ENCODE measurements at regions not wholly inside any gene's neighbourhood (a gene's known extent, or its start where the extent isn't known, plus 50 kb on each side); places are given as distances from the start of the nearest gene placed in this dataset.

DNA sequence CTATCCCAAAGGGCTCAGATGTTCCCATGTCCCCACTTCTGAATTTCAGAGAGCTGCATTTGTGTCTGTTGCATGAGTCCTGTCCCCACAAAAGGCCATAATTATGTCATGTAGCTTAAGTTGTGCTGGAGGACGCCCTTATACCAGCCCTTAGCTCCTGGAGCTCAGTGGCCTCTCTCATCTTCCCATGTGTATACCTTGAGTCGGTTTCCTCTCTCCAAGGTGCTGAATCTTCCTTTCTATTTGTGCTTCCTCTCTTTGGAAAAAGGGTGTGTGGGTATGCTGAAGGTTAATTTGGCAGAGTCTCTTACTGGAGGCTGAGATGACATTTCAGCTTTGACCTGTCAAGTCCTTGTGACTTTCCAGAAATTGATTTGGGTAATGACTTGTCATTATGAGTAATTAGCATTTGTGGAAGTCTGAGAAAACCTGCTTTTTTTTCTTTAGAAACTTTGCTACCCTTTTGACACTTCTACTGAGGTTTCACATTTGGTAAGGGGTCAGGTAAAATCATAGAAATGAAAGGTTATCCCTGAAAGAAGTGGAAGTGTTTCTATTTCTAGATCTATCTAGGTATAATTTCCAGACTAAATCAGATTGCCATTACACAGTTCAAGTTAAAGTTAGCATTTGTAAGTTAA lies 185.4 kb downstream of the ABCC12 start:
- peak; percentile 51 for DNase-seq (ENCODE audit: low spot score)

DNA sequence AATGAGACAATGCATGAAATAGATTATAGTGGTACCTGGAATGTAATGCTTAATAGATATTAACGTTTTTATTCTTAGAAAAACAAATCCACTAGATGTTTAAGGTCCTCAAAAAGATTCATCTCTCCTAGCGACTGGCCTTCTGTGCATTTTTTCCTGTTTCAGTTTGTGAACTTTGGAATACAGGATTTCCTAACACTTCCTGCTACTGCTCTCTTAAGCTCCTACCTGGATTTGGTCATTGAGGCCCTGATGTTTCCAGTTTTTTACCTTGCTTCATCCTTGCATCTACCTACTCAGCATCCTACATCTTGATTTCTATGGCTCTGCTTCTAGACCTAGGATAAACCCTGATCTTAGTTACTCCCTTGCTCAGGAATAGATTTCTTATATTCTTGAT lies 188.4 kb downstream of the ABCC12 start:
- no peak for DNase-seq (ENCODE audit: low spot score)

DNA sequence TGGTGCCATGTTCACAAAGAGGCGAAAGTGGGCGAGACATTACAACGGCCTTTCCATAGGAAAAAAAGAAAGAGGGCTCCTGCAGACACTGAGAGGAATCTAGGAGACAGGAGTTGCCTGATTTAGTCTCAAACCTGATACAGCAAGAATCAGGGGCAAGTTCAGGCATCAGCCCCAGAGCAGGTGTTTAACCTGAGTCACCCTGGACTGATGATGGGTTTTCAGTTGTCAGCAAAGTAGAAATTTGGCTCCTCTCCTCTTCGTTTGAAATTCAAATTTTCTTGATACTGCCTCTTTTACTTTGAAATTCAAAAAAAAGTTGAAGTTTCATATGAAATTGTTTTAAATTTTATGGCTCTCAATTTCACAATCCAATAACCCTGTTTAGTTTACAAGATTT lies 189.5 kb downstream of the ABCC12 start:
- no peak for DNase-seq (ENCODE audit: low spot score)

DNA sequence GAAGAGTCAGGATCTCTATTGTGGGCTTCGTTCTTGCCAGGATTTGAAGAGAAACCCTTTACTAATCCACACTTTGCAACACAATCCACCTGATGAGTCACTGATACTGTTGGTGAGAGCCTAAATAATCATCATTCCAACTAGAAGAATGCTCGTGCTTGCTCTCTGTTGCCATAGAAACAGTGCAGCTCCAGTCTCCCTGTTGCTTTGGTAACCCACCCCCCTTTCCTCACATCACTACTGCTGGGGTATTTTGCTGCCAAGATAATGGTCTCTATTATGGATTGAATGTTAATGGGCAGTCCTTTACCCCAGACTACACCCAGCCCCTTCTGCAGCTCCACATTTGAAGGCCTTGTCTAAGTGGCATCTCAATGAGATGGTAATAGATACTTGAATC lies 190.4 kb downstream of the ABCC12 start:
- no peak for DNase-seq (ENCODE audit: low spot score)

DNA sequence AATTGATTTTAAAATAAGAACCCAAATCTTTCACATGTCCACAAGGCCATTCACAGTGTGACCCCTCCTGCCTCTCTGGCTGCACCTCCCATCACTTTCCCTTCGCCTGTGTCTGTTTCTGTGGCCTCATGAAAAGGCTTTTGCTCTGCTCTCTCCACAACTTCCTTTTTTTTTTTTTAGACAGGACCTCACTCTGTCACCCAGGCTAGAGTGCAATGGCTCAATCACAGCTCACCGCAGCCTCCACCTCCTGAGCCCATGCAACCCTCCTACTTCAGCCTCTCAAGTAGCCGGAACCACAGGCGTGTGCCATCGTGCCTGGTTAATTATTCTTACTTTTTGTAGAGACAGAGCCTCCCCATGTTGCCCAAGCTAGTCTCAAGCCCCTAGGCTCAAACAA lies 197.1 kb downstream of the ABCC12 start:
- no peak for DNase-seq (ENCODE audit: low spot score)

DNA sequence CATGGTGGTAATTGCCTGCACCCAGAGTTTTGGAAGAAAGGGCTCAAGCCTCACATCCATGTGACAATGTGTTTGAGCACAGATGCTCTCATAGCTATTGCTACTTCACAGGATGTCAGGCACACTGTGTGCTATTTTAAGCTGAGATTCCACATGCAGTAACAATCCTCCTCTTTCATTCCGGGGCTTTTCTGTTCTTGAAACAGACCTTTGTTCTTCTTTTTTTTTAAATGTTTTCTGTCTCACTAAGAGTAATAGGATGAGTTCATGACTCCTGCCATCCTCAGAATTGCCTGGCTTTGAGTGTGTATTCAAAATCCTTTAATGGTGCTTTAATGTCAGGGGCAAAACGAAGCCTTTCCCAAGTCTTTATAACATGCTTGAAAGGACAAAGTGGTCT lies 198.9 kb downstream of the ABCC12 start:
- no peak for DNase-seq (ENCODE audit: low spot score)

DNA sequence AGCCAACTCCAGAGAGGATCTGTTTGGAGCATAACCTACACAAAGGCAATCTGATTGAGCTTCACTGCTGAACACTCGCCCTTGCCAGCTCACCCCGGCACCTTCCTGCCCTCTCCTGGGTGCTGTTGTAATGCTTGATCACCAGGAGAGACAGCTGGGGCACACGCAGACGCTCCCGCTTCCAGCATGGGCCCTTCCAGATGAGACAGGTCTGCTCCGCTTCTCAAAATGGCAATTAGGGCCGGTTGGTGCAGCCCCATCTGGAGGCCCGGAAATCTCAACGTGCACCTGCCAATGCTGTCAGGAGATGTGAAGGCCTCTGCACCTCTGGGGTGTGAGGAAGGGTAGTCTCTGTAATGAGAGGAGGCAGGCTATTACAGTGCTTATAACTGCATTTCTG lies 206.1 kb downstream of the ABCC12 start:
- no peak for DNase-seq (ENCODE audit: low spot score)

DNA sequence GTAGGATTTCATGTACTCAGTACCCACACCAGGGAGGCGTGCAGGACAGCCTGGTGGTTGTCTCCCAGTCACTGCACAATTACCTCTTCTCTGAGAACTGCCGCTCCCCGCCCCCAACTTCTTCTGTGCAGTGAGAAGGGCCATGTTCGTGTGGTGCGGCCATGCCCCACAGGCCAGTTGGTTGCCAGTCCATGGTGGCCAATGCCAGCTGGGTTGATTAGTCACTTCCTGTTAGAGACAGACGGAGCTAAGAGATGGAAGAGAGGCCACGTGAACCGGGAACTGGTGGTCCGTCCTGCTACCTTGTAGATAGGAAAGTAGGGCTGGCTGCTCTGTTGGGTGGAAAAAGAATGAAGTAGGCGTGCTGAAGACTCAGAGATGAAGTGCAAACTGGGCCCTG lies 206.5 kb downstream of the ABCC12 start:
- DNase-seq (ENCODE audit: low spot score): no peak

DNA sequence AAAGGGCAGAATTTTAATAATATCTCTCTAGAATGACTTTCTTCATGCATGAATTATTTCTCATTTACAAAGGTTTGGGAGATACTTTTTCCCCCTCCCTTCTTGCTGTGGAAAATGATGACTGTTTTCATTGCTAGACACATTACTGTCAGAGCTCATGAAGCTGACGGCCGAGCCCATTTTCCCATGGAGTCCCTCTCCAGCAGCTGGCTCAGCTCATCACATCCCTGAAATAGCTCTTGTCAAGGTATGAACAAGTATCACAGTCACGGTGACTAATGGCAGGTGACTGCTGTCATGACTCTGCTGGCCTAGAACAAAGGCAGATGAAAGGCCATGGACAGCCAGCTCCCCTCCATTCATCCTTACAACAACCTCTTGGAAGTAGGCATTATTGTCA lies 208.1 kb downstream of the ABCC12 start:
- DNase-seq (ENCODE audit: low spot score): no peak

DNA sequence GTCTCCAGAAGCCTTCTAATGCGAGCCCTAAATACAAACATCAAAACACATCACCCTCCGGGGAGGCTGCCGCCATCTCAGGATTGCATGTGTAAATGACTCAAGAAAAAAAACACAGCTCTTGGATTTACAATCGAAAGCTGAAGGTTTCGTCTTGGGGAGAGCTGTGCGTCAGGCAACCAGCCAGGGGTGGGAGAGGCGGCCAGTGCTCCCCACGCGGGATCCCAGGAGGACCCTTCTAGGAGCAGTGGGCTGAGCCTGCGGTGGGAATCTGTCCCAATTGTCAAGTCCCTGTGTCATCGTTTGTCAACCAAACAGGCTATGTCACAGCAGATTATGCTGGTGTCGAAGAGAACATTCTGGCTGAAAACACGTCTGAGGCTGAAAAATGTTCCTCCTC lies 209.7 kb downstream of the ABCC12 start:
- DNase-seq (ENCODE audit: low spot score): no peak

DNA sequence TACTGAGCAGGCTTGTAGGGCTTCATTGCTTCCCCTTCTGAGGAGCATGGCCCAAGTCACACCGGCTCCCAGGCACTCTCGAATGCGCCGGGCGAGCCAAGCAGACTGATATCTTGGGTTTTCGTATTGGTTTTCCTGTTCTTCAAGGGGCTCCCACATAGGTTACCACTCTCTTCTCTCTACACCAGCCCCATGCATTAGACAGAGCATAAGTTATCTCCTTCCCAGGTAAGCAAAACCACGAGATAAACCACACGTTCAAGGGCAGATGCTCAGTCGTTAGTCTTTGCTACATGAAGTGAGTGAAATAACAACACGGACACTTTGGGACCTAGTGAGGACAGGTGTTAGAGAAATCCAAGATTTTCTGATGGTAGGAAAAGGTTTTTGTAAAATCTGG lies 211.2 kb downstream of the ABCC12 start:
- DNase-seq (ENCODE audit: low spot score): no peak

DNA sequence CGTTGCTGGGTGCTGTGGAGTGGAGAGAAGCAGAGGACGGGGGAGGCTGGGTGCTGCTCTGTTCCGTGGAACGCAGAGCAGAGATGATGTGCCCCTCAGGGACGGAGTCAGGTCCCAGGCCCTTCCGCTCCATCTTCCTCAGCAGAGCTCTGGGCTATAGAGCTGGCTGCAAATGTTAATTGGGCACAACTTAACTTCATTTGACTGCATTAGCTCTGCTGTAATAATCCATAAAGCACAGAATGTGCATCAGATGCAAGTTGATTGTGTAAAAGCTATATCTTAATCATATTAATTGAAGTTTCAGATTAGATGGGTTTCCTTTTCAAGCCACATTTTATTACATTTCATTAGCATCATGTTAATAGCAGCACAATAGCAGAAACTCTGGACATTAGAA lies 212.6 kb downstream of the ABCC12 start:
- no peak for DNase-seq (ENCODE audit: low spot score)

DNA sequence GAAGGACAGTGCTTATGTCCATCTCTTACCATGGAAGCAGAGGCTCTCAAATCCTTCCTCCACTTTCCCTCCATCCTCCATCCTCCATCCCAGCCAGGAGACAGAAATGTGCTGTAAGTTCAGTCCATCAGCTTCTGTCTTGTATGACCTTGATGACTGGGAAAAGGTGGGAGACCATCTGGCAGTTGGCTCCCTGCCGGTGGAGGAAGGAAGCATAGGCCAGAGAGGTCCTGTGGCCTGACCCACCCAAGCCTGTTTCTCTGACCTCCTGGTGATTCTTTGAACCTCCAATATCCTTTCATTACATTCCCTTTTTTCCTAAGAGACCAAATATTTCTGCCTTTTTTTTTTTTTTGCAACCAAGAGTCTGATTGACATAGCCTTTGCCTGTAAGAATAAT lies 215.3 kb downstream of the ABCC12 start:
- DNase-seq (ENCODE audit: low spot score): no peak

DNA sequence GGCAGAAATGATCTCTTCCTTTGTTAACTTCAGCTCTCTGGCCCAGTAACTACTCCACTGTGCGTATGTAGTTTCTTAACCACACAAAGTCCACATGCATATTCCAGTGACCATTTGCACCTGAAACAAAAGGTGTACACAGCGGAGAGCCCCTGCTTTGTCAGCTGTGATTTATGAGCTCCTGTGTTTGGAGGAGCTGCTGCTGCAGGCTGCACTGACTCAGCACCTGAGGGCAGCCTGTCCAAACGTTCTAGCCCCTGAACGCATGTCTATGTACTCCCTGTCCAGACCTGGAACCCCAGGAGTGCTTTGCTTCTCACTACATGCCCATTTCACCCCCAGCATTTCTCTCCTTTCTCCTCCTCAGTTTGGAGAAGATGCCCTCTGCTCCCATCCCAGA lies 216.1 kb downstream of the ABCC12 start:
- no peak for DNase-seq (ENCODE audit: low spot score)

DNA sequence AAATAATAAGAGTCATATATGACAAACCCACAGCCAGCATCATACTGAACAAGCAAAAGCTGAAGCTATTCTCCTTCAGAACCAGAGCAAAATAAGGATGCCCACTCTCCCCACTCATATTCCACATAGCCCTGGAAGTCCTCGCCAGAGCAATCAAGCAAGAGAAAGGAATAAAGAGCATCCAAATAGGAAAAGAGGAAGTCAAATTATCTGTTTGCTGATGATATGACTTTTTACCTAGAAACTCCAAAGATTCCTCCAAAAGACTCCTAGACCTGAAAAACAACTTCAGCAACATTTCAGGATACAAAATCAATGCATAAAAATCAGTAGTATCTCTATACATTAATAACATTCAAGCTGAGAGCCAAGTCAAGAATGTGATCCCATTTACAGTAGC lies 217.5 kb downstream of the ABCC12 start:
- no peak for DNase-seq (ENCODE audit: low spot score)

DNA sequence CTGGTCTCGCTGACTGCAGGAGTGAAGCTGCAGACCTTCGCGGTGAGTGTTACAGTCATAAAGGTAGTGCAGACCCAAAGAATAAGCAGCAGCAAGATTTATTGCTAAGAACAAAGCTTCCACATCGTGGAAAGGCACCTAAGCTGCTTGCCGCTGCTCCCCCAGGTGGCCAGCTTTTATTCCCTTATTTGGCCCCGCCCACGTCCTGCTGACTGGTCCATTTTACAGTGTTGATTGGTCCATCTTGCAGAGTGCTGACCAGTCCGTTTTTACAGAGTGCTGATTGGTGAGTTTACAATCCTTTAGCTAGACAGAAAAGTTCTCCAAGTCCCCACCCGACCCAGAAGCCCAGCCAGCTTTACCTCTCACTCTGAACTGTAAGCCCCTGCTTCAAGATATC lies 227.8 kb downstream of the ABCC12 start:
- no peak for DNase-seq (ENCODE audit: low spot score)

DNA sequence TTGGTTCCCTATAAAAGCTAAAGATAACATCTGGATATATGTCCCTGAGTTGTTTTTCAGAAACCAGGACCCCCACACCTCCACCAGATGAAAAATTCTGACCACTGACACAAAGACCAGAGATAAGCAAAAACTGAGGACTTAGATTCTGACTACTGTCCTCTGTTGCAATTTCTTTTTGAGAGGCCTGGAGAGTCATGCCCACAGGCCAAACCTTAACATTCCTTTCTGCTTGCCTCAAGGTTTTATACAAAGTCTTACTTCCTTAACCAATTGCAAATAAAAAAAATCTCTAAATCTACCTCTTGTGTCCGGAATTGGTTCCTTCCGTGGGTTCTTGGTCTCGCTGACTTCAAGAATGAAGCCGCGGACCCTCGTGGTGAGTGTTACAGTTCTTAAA lies 228.5 kb downstream of the ABCC12 start:
- no peak for DNase-seq (ENCODE audit: low spot score)

DNA sequence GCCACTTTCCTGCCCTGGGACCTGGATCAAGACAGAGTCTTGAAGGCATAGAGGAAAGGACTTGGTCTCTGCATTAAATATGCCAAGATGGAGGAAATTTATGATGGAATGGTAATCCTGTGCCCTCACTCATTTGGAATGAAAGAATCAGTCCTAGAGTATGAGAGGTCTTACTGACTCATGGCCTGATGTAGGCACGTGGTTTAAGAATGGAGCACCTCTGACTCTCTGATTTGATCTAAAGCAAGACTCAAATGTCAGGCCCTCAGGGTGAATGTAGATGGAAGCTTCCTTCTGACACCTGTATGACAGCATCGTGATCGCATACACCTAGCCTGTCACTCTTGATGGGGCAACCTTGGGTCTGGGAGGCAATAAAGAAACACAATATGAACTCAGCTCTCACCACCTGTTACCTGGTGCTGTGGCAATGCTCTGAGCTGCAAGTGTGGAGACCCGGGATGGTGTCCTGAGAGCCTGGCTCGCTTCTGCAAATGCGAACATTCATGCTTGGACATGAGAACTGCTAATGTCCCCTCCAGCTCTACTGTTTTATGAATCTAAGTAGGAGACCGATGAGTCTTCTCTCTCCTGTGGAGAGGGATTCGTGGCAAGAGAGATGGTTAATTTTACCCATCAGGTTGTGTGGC lies 229.9 kb downstream of the ABCC12 start:
- DNase-seq (ENCODE audit: low spot score): peak; percentile 18

DNA sequence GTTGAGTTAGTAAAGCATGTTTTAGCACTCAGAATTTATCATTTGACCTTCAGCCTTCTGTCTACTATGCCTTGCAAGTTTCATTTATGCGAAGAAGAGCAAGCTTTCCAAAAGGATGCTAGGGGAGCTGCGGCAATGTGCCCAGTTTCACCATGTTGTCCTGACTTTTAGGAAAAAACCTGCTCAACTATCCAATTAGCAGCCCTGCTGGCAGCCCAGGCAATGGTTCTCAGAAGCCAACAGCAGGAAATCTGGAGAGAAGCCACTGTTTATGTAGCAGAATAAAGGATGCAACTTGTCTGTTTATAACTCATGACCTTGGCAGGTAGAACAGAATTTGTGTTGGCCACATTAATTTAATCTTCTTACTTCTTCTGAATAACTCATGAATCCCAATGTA lies 230.8 kb downstream of the ABCC12 start:
- DNase-seq (ENCODE audit: low spot score): no peak

DNA sequence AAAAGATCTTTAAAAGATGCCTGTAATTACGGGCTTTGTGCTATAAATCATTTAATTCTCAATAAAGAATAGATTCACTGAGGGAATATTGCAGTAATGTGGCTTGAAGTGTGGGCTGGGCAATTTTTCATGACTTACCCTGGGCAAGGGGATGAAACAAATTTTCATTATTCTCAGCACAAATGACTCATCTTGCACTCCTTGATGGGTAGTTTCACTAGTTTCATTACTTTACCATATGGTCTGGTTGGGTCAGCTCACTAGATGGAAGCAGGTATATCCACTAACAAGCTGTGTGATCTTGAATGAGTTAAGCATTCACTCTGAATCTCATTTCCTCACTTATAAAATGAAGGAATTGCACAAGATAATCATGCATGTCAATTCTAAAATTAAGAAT lies 234.3 kb downstream of the ABCC12 start:
- DNase-seq (ENCODE audit: low spot score): no peak

DNA sequence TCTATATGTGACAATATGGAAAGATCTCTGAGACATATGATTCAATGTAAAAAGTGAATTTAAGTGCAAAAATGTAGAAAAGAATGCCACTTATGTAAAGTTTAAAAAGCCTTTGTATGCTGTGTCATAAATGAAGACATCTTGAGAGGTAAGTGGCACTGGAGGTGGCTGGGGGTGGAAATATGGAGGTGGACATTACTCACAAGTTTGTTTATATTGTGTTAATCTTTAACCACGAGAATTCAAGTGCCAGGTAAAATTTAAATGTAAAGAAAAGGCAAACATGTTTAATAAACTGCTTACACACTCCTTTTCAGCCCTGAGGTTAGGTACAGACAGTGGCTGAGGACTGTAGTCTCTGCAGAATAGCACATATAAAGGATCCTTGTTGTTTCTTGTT lies 235.1 kb downstream of the ABCC12 start:
- DNase-seq (ENCODE audit: low spot score): no peak

DNA sequence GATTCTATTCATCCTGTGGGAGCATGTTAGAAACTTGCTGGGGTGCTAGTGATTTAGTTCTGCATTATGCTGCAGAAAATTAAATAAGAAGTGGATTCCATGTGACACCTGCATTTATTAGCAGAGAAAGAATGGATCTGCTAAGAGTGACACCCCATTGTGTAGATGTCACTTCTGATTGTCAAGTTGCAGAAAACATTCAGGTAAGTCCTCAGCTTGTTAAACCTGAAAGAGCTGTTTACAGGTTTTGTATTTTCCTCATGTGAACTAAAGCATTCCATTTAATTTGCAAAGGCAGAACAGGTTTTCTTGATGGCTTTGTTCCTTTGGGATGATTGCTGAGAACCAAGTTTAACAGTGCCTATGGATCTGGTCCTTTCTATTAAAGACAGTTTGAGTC lies 238.7 kb downstream of the ABCC12 start:
- no peak for DNase-seq (ENCODE audit: low spot score)

DNA sequence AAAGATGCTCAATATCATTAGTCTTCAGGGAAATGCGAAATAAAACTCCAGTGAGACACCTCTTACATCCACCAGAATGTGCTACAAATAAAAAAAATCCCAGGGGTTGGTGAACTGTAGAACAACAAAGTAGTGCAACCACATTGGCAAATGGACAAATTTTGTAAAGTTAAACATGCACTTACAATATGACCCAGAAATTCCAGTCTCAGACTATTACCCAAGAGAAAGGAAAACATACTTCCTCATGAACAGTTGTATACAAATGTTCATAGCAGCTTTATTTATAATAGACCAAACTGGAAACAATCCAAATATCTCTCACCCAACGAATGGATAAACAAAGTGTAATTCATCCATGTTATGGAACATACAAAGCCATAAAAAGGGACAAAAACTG lies 239.5 kb downstream of the ABCC12 start:
- DNase-seq (ENCODE audit: low spot score): no peak

DNA sequence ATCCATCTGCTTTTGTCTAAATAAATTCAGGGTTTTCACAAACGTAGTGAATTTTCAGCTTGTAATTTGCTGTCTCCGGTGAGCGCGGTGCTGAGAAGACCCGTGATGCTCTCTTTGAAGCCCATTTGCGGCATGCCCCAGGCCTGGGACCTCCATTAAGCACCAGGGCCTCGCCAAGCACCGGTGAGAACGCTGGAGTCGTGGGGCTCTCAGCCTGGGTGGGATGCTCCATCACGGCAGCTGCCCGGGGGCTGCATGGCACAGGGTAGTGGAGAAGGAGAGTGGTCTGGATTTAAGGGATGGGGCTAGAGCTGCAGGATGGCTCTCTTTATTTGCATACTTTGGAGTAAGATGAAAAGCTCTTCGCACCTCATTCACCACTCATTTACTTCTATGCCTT lies 248.7 kb downstream of the ABCC12 start:
- DNase-seq (ENCODE audit: low spot score): no peak

Data from RKO (cell line).